GM15510 (cell line): ENCODE measurements at regions not wholly inside any gene's neighbourhood (a gene's known extent, or its start where the extent isn't known, plus 50 kb on each side); places are given as distances from the start of the nearest gene placed in this dataset.
A peak's percentile ranks its signal among the peaks of the same experiment; 100 is the strongest.

Experiments used
- POLR2A ChIP-seq: IDR thresholded peaks from 3 replicates; pipeline ENCODE4 v1.6.1; 2011; ENCODE audit warnings: borderline replicate concordance; ENCODE audit not compliant: insufficient read length; ENCODE audit errors: extremely low read depth

DNA sequence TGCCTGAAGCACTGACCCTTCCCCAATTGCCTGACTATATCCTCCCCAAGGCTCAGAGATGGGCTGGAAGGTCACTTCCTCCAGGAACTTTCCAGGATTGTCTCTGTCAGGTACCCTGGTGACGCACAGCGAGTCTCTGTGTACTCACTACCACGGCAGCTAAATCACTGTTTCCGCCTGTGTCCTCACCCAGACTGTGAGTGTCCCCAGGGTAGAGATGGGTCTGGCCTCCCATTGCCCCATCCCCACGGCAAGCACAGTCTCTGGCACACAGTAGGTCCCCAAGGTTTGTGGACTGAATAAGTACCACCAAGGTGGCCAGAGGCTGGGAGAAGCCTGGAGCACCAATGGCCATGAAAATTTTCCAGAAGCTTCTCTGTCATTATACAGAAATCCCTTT, 93.8 kb upstream of the RUNX3 start:
- TF ChIP-seq POLR2A = no peak

GRCh38 chr1:25023190-25023578, 93.1 kb upstream of the RUNX3 start:
- no peak for TF ChIP-seq POLR2A

DNA sequence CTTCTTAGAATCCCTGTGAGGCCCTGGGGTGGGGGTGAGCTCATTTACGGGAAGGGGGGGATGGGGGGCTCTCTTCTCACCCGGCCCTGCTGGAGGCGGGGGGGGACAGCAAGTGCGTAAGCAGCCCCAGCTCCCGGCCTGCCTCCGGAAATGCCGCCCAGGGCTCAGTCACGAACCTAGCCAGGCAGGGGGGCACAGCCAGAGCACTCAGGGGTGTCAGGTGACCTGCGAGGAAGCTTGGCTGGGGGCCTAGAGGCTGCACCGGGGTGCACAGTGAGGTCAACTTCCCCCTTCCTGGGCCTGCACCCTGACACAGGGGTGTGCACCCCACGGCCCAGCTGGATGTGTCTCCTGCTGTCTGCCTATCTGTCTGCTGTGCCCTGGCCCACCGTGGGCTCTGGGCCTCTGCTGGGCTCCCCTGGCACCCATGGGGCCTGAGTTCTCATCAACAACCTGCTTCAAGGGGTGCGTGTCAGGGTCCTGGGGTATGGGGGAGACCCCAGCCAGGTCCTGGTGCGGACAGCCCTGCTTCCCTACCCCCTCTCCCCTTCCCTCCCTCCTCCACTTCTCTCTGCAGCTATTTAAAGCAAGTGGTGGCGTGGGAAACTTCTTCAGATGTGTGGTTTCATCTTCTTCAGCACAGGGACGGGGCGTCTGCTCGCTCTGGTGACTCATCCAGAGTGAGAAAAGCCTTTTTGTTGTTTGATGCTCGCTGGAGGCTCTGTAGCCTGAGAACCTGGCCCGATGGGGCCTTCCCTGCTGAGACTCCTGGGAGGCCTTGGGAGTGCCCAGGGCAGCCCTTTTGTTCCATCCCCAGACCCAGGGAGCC, 92.5 kb upstream of the RUNX3 start:
- peak; percentile 54 for TF ChIP-seq POLR2A

DNA sequence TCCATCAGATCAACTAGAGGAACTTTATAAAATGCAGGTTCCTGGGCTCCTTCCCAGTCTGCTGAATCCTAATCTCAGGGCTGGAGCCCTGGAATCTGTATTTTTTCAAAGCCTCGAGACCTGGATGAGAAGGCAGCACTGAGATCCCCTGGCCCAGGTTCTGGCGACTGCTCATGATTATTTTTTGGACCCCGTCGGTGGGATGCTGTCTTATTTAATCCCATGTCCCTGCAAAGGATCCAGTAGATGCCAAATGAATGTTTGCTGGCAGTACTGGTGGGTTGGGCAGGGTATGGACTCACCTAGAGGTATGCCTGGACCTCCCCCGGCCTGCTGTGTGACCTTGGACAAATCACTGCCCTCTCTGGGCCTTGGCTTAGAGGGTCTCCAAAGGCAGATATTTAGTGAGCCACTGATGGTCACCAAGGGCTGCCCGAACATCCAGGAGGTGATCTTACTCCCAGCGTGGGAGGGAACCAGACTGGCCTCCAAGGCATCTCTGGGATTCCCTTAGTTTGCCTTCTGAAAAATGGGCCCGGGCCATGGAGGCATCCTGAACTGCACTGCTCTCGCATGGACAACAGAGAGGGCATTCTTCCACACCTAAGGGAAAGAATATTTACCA, 91.6 kb upstream of the RUNX3 start:
- TF ChIP-seq POLR2A = no peak

- no peak for TF ChIP-seq POLR2A
Measured at GRCh38 chr1:25020851-25021590, 90.9 kb upstream of the RUNX3 start.

- TF ChIP-seq POLR2A = no peak
Measured at GRCh38 chr1:25020173-25020845, 90.2 kb upstream of the RUNX3 start.

GRCh38 chr1:25019337-25020172, 89.5 kb upstream of the RUNX3 start:
- peak; percentile 66 for TF ChIP-seq POLR2A

- TF ChIP-seq POLR2A = no peak
Measured at GRCh38 chr1:25018943-25019336, 88.9 kb upstream of the RUNX3 start.

DNA sequence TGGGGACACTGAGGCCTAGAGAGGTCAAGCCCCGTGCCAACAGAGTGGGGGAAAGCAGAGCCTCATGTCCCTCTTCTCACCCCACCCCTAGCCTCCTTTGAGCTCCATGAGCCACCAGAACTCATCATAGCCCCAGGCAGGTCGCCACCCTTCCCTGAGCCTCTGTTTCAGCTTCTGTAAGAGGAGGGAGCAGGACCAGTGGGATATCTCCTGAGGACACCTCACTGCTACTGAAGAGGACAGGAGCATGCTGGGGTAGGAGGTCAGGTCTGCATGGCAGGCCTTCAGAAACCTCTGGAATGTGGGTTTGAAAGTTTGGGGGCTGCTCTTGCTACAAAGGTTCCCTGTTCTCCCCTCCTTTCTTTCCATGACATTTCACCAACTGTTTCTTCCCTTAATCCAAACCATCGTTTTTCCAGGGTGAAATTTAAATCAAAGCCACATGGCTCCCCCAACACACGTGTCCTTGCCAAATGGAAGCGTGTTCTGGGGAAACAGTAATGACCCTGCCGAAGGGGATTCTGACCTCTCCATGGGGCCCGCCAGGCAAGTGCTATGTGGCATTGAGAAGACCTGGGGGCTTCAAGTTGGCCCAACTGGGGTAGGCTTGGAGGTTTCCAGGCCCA, 88.1 kb upstream of the RUNX3 start:
- TF ChIP-seq POLR2A = no peak

DNA sequence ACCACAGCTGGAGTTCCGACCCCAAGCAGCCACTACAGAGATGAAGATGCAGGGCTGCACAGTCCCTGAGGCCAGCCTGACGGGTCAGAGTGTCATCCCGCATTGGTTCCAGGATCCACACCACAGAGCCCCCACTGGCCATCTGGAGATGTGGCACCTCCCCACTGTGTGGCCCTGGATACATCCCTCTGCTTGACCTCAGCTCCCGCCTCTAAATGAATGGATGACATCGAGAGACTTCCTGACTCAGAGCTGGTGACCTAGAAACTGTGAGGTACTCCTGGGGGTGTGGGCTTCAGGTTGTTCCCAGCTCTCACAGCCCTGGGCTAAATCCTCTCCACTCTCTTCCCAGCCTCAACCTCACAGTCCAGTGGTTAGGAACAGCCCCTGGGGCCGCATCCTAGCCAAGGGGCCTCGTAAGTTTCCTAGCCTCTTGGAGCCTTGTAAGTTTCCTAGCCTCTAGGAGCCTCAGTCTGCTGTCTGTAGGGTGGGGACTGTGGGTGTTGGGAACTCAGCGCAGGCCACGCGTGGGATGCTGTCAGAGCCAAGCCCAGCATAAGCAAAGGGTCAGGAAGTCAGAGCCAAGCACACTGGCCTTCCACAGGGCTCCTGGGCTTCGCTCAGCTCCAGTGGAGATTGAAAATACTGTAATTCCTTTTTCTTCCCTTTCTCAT, 87.5 kb upstream of the RUNX3 start:
- TF ChIP-seq POLR2A = no peak

DNA sequence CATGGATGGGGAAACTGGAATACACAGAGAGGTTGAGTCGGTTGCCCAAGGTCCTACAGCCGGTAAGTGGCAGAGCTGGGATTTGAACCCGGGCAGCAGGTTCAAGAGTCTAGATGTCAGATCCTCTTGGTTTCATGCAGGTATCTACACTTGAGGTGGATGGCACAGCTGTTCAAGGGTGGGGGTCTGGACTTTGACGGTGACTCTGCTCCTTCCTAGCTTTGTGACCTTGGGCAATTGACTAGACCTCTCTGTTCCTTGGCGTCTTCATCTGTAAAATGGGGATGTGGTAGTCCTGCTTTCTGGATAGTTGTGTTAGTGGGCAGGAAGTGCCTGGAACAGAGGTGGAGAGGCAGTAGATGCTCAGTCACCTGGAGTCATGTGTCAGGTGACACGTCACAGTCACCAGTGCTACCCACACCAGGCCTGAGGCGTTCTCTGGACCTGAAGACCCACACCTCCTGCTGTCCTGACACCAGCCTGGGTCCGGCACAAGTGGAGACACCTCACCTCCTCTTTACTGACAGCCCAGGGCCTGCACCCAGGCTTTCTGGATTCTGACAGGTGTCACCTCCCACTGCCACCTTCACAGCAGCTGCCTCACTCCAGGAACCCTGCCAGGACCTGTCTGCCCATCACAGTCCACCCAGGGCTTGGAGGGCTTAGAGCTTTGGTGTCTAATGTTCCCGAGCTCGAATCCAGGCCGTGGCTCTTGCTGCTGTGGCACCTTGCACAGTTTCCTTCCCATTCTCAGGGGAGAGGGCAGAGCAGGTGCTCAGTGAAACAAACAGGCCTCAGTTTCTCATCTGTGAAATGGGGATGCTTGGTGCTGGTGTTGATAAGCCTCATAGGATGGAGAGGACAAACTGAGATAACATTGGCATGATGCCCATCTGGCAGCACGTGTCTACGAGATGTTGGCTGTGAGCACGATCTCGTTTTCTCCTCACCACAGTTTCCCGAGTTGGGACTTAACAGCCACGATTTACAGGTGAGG, 83.2 kb upstream of the RUNX3 start:
- no peak for TF ChIP-seq POLR2A
